HL-60 (cell line): ENCODE measurements at regions not wholly inside any gene's neighbourhood (a gene's known extent, or its start where the extent isn't known, plus 50 kb on each side); places are given as distances from the start of the nearest gene placed in this dataset.

ENCODE experiments used
- DNase-seq, 2 experiments: peaks; one replicate each; pipeline ENCODE4 v3.0.0-alpha.2; 2010 to 2020; ENCODE audit warnings: low read depth in 1 of 2, low spot score in 1 of 2
- H3K27ac ChIP-seq: fragments of 250-450 bp; sonication (Bioruptor Pico); replicated peaks from 2 replicates; pipeline ENCODE4 v1.5.1; 2020; ENCODE audit warnings: mild to moderate bottlenecking, moderate library complexity
- H3K27me3 ChIP-seq: fragments of 250-450 bp; sonication (Bioruptor Pico); 2 replicates; pipeline ENCODE4 v1.5.1; 2021; ENCODE audit warnings: mild to moderate bottlenecking, moderate library complexity; ENCODE audit not compliant: insufficient read depth, poor library complexity, severe bottlenecking
- H3K4me3 ChIP-seq: replicated peaks from 2 replicates; pipeline ENCODE4 v1.5.1; 2011; ENCODE audit warnings: mild to moderate bottlenecking, control low read depth, low read length; ENCODE audit not compliant: insufficient read depth
- GABPA ChIP-seq: IDR thresholded peaks from 2 replicates; pipeline ENCODE4 v1.6.1; 2012; ENCODE audit warnings: low read depth
- POLR2AphosphoS5 ChIP-seq: IDR thresholded peaks from 2 replicates; pipeline ENCODE4 v1.6.1; 2012; ENCODE audit warnings: low read depth
- SPI1 ChIP-seq: IDR thresholded peaks from 2 replicates; pipeline ENCODE4 v1.6.1; 2012; ENCODE audit warnings: low read depth, mild to moderate bottlenecking, borderline replicate concordance
- TF ChIP-seq, protein P1 (sequence below): IDR thresholded peaks from 2 replicates; pipeline ENCODE4 v1.6.1; 2012; ENCODE audit warnings: low read depth; ENCODE audit not compliant: insufficient replicate concordance
- TF ChIP-seq, protein P2 (sequence below): IDR thresholded peaks from one replicate; pipeline ENCODE4 v1.5.1; 2011; ENCODE audit warnings: low read length, control low read depth, inconsistent platforms; ENCODE audit not compliant: insufficient read depth

DNA sequence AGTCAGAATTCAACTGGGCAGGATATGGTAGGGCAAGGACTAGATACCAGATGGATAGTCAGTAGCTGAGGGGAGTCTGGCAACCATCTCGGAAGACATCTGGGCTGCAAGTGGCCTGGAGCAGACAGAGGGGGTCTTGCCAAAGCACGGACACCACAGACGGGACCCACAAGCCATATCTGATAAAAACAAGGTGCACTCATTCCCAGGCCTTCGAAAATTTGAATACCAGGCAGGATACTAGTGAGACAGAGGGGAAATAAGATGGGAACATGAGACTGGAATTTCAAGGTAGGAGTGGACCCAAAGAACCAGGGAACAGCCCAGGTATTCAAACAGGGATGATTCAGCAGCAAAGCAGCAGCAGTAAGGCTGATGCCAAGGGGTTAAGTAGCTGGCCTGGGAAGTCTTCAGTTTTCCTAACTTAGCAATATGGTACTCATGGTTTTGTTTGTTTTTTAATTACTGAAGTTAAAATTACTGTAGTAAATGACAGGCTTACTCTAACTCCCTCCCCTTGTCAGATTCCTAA lies 144.9 kb upstream of the NCKAP5 start:
- no peak overlapping the region for H3K4me3 ChIP-seq
- TF ChIP-seq, protein P1, sequence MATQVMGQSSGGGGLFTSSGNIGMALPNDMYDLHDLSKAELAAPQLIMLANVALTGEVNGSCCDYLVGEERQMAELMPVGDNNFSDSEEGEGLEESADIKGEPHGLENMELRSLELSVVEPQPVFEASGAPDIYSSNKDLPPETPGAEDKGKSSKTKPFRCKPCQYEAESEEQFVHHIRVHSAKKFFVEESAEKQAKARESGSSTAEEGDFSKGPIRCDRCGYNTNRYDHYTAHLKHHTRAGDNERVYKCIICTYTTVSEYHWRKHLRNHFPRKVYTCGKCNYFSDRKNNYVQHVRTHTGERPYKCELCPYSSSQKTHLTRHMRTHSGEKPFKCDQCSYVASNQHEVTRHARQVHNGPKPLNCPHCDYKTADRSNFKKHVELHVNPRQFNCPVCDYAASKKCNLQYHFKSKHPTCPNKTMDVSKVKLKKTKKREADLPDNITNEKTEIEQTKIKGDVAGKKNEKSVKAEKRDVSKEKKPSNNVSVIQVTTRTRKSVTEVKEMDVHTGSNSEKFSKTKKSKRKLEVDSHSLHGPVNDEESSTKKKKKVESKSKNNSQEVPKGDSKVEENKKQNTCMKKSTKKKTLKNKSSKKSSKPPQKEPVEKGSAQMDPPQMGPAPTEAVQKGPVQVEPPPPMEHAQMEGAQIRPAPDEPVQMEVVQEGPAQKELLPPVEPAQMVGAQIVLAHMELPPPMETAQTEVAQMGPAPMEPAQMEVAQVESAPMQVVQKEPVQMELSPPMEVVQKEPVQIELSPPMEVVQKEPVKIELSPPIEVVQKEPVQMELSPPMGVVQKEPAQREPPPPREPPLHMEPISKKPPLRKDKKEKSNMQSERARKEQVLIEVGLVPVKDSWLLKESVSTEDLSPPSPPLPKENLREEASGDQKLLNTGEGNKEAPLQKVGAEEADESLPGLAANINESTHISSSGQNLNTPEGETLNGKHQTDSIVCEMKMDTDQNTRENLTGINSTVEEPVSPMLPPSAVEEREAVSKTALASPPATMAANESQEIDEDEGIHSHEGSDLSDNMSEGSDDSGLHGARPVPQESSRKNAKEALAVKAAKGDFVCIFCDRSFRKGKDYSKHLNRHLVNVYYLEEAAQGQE, result no peak
- TF ChIP-seq GABPA, result no peak
- H3K27ac ChIP-seq, result no peak overlapping the region
- no peaks in the 10 kb centered on the region for H3K27me3 ChIP-seq
- DNase-seq, result no peak

DNA sequence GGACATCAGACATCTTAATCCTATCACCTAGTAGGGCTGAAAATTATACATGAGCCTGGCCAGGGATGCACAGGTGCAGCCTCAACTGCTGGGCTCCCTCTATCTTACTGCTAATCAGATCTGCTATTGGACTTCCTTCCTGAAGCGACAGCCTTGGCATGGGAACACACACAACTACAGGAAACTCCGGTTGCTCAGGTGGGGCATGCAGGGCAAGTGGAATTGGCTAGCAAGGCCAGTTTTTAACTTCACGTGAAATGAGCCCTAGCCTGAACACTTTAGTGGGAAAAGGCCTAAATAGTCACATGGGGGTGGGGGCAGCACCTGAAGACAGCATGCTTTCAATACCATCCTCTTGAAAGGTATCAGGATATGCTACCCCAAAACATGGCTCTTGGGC lies 147.9 kb upstream of the NCKAP5 start:
- TF ChIP-seq GABPA, result no peak
- no peak for DNase-seq
- Histone ChIP-seq H3K27ac (no peak overlapping the region), H3K27me3 (no peaks in the 10 kb centered on the region), H3K4me3 (no peak overlapping the region)

DNA sequence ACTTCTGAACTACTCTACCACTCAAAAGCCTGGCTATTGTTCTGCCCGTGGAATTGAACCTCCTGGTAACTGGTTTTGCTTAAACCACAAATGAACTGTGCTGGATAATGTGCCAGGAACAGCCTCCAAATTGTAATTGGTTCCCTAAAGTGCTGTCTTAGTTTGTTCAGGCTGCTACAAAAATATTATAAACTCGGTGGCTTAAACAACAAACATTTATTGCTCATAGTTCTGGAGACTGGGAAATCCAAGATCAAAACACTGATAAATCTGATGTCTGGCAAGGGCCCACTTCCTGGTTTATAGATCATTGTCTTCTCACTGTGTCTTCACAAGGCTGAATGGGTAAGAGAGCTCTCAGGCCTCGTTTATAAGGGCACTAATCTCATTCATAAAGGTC lies 149.2 kb upstream of the NCKAP5 start:
- no peak overlapping the region for H3K27ac ChIP-seq
- no peak for DNase-seq
- TF ChIP-seq SPI1 (no peak), GABPA (no peak), POLR2AphosphoS5 (no peak)
- TF ChIP-seq, protein P1, result no peak
- TF ChIP-seq, protein P2, sequence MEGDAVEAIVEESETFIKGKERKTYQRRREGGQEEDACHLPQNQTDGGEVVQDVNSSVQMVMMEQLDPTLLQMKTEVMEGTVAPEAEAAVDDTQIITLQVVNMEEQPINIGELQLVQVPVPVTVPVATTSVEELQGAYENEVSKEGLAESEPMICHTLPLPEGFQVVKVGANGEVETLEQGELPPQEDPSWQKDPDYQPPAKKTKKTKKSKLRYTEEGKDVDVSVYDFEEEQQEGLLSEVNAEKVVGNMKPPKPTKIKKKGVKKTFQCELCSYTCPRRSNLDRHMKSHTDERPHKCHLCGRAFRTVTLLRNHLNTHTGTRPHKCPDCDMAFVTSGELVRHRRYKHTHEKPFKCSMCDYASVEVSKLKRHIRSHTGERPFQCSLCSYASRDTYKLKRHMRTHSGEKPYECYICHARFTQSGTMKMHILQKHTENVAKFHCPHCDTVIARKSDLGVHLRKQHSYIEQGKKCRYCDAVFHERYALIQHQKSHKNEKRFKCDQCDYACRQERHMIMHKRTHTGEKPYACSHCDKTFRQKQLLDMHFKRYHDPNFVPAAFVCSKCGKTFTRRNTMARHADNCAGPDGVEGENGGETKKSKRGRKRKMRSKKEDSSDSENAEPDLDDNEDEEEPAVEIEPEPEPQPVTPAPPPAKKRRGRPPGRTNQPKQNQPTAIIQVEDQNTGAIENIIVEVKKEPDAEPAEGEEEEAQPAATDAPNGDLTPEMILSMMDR, result no peak
- H3K27me3 ChIP-seq, result no peaks in the 10 kb centered on the region
- H3K4me3 ChIP-seq, result no peak overlapping the region

DNA sequence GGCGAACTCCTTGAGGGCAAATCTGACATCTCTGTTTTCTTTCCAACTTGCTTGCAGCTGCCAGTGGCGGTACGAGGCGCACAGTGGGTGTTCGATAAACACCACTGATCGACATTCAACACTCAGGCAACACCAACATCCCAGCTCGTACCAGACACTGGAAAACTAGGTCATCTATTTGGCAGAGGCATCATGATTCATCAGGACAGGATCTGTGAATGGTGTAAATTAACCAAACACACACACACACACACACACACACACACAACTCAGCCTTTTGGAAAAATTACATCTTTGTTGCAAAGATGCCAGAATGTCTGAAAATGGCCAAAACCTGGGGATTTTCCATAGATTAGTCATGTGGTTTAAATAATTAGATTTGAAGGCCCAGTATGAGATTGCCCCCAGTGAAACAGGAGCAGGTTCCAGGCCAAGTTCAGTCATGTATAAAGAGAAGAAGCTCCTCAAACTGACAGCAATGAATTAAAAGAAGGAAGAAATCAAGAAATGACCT lies 150.5 kb upstream of the NCKAP5 start:
- DNase-seq, result no peak
- TF ChIP-seq POLR2AphosphoS5 (no peak), SPI1 (no peak), GABPA (no peak)
- TF ChIP-seq, protein P2, result no peak
- TF ChIP-seq, protein P1, result no peak
- H3K27ac ChIP-seq, result no peak overlapping the region
- H3K27me3 ChIP-seq, result no peaks in the 10 kb centered on the region
- H3K4me3 ChIP-seq, result no peak overlapping the region
